Iris pigment epithelial cell (primary cell): ENCODE measurements at regions not wholly inside any gene's neighbourhood (a gene's known extent, or its start where the extent isn't known, plus 50 kb on each side); places are given as distances from the start of the nearest gene placed in this dataset.

Experiments
- DNase-seq: peaks from one replicate; pipeline ENCODE4 v3.0.0-alpha.2; 2011; ENCODE audit warnings: low read depth

DNA sequence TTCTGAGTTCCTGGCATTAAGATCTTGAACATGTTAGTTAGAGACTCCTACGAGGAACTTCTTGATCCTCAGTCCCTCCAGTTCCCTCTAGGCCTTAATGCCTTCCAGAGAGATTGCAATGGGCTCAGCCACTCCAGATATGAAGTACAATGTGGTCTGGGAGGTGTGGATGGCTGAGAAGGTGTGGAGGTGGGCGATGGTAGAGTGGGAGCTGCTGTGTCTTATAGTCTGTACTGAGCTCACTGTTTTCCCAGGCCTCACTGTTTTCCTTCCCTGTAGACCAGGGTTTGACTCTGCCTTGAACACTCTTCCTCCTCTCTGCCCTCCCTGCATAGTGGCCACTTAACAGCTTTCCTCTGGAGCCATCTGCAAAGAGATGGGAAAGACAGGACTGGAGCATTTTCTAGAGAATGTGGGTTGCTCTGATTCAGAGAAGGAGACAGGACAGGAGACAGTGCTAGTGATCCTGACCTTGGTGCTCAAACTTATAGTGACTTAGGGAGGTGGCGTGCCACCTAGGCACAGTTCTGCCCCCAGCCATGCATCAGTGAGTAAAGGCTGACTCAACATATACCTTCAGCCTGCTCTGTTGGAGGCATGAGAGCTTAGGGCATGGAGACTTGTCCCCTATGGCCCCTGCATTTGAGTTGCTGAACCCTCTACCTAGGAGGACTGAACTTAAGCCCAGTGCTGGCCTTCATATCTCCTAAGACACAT lies 129.7 kb downstream of the TDRD15 start:
- DNase-seq: no peak

DNA sequence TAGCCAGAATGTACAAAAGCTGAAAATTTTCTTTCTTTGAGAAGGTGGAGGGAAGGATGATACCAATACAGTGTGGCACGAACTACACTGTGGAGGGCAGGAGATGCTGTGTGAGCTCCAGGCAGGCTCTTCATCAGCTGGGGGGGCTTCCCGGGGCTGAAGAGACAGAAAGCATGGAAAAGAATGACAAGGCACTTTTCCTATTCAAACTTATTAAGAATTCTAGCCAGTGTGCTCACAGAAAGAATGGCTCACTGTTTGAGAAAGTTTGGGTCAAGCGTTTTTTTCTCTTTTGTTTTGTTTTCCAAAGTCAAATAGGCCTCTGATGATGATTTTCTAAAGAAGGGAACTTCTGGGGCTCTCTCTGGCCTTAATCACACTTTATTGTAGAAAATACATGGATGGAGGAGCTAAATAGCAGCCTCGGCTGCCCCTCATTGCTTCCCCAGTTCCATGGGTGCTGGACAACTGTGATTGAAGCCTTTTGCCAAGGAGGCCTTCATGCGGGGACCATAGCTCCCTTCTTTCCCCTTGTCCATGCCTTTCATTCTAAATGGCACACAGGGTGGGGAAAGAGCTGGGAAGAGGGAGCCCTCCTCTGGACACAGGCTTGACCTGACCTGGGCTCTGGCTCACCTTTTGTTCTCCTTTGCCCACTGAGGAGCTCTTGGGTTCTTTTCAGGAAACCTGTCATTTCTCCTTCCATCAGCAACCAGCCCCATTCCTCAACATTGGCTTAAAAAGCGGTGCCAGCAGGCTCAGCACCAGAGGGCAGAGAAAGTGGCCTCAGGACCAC lies 130.6 kb downstream of the TDRD15 start:
- DNase-seq: no peak

DNA sequence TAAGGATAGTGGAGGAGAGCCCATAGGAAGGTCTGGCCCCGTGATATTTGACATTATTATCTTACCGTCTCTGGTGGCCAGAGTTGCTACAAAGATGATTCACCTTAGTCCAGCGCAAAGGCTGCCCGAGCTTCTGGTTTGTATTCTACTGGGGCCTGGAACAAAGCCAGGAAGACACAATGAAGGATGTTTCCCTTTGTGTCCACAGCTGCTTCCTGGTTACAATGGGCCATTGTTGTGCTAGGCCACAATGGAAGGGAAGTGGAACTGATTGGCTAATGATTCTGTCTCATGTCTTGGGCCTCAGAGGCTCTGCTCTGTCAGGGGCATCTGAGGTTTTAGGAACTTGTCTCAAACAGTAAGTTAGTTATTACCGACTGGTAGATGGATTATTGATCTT lies 132.2 kb downstream of the TDRD15 start:
- peak; percentile 3 for DNase-seq

DNA sequence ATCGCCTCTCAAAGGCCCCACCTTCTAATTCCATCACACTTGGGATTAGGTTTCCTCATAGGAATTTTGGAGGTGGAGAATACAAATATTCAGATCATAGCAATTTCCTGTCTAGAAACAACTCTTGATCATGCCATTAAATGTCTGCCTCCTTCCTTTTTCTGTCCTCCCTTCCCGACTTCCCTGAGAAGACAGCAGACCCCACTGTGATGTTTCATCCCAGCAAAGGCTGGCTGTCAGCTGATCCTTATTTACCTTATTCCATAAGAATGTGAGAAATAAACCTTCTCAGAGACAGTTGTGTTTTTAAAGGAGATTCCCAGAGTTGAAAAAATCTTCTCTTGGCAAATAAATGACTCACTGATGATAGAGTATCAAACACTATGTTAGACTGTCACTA lies 133.9 kb downstream of the TDRD15 start:
- no peak for DNase-seq

DNA sequence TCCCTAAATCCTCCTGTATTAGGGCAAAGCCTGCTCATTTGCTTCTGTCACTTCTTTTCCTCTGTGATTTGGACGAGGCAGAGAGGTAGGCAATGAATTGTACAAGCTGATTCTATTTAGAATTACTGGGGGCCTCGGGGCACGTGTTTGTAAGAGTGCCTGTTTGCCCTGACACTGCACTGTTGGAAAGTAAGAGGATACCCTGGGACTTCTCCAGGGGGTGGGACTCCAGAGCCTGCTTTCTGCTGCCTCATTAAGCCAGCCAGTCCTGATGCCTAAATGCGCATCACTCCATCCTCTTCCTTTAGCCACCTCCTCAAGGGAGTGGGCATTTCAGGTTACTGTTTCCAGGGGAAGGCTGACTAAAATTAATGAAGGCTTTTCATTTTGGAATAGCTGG lies 134.3 kb downstream of the TDRD15 start:
- DNase-seq: no peak

DNA sequence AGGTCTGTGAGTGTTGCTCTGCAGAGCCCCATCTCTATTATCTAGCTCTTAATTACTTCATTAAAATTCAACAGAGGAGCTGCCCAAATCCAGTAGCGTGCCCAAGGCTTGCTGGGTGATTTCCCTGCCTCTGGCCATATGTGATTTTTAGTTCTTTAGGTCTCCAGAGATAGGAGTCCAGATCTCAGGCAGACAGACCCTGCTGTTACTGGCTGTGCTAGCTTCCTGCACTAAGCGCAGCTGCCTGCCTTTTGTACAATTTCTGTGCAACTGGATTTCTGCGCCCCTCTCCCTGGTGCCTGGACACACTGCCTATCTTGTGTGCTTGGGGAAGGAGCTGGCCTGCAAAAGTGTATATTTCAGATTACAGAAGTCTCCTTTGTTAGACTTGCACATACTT lies 136.5 kb downstream of the TDRD15 start:
- no peak for DNase-seq

DNA sequence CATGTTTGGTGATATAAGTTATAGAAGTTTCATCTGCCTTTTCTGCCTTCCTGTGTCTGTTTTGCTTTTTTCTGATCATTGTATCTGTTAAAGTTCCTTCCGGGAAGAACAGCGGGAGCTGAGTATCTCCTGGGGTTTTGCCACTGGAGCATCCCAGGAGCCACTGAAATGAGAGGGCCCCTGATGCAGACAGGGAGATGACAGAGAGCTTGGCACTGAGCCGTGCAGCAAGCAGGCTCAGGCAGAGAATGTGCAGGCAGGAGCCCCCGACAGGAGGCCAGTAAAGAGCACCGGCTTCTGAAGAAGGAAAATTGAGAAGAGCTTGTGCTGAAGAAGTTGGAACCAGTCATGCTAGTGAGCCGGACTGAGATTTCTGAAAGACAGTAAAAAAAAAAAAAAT lies 137.8 kb downstream of the TDRD15 start:
- DNase-seq: no peak

DNA sequence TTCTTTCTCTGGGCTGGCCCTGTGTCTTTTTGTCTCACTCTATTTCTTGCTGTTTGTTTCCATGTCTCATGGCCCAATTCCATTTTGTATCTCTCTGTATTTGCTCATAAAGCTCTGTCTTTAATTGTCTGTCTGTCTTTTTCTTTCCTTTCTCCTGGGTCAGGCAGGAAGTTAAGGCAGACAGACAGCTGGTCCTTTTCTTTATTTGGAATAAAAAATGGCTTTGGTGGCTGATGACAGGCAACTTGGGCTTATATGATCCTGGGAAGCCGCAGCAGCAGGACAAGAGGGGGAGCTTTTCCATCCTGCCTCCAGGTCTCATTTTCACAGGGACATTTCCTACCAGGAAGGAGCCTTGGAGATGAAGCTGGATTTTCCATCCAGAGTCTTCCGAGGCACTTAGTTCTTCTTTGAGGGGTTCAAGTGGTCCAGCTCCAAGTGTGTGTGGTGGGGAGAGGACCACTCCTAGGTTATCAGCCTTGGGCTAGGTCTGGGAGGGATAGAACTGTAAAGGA lies 138.7 kb downstream of the TDRD15 start:
- DNase-seq: no peak

DNA sequence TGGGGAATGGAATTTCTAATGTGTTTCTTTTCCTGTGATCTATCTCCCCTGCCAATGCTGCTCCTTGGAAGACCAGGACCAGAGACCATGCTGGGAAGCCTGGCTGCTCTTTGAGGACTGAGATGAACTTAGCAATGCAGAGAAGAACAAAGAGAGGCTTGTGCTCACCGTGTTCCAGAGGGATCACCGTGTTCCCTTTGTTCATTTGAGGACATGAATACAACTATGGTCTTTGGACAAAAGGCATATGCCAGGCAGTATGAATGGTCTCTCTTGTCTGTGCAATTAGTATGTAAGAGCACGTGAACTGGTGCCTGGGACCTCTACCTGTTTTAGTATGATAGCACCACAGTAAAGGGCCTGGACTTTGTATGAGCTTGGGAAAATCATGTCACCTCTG lies 139.9 kb downstream of the TDRD15 start:
- DNase-seq: no peak

DNA sequence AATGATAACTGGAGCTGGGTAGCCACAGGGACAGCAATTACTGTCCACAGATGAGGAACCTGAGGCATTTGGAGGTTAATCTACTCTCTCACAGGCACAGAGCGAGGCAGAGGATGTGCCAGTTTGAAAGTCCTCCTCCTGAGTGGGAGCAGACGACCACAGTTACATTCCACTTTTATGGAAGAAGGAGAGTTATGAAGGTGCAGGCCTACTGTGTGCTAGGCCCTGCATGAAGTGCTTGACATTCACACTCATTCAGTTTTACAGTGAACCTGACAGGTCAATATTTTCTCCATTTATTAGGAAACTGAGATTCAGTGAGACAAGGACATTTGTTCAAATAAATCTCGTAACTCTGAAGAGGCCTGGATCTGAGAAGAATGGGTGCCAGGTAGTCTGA lies 142.0 kb downstream of the TDRD15 start:
- DNase-seq: no peak

DNA sequence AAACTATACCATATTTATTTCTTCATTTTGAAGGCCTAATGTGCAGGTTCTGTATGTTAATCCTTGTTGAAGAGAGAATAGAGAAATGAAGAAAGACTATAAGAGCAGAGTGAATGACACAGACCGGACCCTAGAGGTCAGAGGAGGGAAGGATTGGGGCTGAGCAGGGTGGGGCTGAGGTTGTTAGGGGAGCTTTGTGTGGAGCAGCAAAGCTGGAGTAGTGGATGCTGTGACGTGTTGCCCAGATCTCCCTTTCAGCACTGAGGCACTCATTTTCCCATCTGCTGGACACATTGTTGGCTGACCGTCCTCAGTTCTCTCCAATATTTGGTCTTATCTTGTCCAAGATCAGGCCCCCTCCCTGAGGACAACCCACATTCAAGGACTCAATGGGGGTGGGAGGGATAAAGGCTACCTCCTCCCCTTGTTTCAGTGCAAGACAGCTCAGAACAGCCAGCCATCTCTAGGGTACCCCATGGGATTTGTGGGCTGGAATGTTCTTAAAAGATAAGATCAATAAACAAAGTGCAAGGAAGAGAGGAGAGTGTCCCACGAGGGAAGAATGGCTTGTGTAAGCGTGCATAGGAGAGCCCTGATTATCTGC lies 143.6 kb downstream of the TDRD15 start:
- no peak for DNase-seq

DNA sequence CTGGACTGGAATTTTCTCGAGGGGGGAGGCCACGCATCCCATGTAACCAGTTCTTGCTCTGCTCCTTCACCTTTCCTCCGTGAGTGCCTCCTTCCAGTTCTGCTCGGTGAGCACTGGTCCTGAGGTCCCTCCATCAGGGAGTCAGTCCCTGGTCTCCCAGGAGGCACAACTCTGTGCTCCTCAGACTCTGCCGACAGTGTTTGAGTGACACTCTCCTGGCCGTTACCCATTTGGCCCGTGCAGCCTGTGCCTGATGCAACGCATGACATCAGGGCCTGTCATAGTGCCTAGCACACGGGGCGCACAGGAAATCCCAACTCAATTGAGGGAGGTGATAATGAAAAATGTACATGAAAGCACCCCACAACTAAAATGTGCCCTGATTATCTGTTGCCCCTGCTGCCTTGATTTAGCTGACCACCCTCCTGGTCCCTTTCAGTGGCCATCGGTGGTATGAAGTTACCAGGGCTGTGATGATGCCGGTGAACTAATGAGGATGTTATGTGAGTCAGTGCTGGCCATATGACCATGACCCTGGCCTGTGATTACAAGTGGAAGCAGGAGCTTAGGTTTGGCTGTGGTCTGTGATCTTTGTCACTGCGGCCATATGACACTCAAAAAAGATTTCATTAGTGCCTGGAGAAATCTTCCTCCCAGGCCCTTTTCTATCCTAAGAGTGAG lies 144.6 kb downstream of the TDRD15 start:
- DNase-seq: no peak

DNA sequence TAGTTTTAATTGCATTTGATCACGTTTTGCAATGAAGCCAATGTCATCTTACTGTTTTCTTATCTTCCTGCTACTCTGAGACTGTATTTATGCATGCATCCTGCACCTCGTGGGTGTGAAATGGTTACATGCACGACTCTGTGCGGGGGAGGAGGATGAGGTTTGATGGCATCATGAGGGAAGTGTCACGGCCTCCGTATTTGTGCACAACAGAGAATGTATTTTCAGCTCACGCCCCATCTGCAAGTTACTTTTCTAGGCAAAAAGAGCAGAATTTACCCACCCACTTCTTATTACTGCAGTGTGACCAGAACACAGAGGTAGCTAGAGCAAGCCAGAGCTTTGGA lies 145.1 kb downstream of the TDRD15 start:
- DNase-seq: no peak

DNA sequence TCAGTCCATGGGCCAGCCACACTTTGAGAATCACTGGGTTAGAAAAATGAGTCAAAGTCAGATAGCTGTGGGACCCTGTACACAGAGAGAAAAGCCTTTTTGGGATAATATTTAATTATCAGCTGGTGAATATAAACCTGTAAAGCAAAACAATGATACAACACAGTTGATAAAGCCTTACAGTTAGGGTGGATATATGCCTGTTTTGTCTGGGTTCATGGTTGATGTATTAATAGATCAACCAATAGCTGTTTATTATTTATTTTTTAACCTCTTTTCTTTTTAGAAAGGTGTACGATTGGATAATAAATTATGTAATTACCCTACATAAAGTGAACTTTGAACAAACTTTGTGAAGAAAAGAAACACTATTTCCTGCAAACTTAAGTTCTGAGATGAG lies 145.6 kb downstream of the TDRD15 start:
- DNase-seq: no peak

DNA sequence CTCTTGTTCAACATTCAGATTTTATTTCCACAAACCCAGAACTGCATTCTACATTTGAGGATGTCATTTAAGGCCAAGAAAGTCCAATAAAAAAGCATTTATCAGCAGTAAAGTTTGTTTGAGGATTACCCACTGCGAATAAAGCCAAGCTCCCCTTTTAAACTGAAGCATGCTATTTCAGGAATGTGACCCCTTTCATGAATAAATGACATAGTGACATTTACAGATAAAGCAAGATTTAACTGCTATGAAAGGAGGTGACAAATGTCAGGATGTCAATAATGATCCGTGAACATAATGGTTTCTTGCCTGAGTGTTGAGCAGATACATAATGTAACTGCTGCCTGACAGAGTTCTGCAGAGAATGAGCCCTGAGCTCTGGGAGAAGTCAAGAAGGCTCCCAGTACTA lies 146.3 kb downstream of the TDRD15 start:
- no peak for DNase-seq

DNA sequence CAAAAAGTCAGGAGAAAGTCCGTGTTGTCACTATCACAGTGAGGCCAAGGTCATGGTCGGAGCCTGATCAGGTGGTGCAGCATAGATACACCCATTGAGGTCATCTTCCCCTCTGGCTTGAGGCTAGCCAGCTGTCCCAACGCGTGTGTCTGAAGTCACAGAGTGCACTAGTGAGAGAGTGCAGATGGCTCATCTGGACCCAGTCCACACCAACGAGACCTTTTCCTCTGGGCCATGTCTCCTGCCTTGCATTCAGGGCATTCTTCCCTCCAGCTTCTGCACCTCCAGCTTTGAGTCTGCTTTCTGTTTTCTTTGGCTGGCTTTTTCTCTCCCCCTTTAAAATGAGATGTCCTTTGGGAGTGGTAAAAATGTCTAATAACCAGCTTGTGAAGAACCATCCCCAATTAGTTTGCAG lies 146.9 kb downstream of the TDRD15 start:
- DNase-seq: no peak

DNA sequence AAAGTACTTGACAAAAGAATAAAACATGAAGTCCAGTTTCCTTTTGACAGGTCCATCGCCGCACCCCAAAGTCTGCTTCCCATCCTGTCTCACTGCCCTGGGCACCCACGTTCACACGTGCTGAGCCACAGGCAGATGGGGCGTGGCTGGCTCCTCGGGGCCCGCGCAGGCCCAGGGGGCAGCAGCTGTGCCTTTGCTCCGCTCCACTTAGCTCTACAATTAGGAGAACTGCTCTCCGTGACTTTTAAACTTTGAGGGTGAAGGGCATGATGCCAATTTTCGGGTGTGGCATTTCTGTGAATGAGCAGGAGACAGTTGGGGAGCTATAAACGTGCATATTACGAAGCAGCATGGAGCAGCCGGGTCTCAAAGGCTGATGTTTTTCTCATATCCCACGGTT lies 152.4 kb downstream of the TDRD15 start:
- no peak for DNase-seq

DNA sequence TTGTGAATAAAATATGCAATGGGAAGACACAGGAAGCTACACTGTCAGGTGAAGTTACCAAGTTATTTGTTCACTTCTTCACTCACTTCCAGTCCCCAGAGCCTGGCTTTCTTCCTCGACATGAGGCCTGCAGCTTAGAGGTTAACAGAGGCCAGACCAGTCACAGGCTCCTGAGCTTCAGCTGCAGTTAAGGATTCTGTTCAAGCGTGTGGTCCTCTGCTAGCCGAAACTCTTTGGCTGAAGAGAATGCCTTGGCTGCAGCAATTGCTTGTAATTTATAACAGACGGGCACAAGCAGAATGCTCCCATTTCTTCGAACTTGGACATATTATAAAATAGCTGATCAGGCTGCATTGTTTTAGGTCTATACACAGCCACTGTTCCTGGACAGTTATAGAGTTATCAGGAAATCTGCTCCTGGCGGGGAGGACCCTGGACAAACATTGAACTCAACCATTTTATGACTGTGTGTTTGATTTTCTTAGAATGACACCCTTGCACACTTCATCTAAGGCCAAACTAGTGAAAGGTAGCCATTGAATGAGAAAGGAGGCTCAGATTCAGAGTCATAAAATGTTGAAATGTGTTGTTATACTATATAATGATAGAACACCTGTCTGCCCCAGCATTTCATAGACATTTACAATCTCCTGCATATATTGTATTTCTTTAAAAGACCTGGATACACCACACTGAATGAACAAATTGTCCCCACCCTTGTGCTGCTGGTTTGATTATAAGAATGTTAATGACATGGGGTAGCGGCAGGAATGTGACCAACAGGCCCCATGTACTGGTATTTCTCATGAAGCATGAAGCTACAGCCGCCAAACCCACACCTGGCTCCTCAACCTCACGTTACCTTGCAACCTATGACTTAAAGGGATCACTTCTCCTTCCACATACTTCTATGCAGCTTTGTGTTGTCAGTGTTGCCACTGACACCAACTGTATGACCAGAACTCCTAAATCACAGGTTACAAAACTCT lies 153.6 kb downstream of the TDRD15 start:
- no peak for DNase-seq

DNA sequence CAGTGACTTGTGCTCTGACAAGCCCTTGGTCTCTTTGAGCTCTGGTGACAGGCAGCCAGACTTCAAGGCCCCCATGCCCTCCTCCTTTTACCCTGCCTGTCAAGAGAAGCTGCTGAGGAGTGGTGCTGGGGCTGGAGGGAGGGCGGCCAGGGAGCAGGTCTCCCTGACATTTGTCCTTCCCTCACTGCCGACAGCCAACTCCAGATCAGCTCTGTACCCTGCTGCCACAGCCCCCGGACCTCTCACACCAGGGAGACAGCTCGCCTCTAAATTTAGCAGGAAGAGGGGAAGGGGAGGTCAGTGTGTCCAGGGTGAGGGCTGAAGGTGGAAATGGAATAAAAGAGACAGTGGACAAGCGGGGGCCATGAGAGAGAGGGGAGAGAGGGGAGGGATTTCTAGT lies 155.8 kb downstream of the TDRD15 start:
- no peak for DNase-seq

DNA sequence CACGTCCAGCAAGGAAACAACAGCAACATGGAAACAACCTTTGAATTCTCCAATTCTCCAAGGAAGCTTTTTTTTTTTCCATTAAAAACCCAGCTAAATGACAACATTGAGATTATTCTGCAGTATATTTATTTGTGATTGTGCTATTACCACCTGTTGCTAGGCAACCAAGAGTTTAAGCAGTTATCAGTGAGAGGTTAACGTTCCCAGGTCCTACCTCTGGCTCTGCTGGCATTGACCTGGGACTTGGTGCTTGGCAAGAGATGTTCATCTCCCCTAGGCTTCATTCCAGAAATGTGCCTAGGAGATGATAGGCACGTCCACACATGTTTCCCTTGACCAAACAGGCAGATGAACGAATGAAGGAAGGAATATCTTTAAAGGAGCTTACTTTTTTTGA lies 157.0 kb downstream of the TDRD15 start:
- no peak for DNase-seq

DNA sequence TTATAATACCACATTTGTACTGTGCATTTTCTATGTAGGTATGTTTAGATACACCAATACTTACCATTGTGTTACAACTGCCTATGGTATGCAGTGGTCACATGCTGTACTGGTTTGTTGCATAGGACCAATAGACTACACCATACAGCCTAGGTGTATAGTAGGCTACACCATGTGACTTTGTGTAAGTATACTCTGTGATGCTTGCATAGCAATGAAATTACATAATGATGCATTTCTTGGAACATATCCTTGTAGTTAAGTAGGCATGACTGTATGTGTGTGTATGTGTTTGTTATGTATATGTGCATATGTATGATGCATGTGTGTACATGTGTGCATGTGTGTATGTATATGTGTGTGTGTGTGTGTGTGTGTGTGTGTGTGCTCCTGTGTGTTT lies 157.6 kb downstream of the TDRD15 start:
- no peak for DNase-seq
